NCI-H82 treated with DMSO at 0.1 percent for 48 hours (cell line): ENCODE measurements at regions not wholly inside any gene's neighbourhood (a gene's known extent, or its start where the extent isn't known, plus 50 kb on each side); places are given as distances from the start of the nearest gene placed in this dataset.

Experiments used
- DNase-seq: peaks from one replicate; lab custom pipeline; 2025; ENCODE audit not compliant: unreplicated experiment; lab: John Stamatoyannopoulos, UW

DNA sequence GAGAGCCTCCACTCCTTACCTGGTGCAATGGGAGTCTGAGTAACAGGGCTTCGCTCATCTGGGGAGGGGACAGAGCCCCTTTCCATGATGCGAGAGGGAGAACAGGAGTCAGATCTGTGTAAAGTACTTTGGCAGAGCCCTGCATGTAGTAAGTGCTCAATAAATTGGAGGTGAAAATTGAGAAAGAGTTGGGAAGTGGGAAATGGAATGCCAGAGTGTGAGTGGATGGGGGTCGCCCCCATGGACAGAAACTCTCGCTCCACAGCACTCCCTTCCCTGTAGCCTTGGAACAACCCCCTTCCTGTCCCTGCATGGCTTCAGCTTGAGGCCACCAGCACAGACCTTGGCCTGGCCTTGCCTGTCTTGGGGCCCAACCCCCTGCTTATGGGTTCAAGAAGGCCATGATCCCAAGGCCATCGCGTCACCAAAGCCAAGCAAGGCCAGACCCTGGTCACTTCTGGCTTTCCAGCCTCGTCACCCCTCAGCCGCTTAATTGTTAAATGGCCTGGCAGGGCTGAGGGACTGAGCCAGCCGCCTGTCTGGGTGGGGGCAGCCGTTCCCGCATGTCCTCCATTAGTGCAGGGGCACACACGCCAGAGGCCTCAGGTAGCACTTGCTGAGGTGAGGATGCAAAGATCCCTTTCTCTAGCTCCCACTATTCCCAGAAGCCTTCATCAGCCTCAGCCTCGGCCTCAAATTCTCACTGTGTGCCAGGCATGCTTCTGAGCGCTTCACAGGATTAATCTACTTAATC is 93.7 kb upstream of the PTPN1 start:
- no peak for DNase-seq

DNA sequence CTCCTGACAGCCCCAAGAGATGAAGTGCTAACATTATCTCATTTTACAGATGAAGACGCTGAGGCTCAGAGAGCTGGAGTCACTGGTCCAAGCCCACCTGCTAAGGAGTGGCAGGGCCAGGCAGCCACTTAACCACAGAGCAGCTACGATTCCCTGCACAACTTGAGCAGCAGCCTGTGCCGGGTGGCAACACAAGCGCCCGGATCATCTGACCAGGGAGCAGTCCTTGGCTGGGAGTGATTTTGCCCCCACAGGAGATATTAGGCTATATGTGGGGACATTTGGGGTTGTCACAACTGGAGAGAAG is 93.2 kb upstream of the PTPN1 start:
- DNase-seq, result peak; percentile 82

DNA sequence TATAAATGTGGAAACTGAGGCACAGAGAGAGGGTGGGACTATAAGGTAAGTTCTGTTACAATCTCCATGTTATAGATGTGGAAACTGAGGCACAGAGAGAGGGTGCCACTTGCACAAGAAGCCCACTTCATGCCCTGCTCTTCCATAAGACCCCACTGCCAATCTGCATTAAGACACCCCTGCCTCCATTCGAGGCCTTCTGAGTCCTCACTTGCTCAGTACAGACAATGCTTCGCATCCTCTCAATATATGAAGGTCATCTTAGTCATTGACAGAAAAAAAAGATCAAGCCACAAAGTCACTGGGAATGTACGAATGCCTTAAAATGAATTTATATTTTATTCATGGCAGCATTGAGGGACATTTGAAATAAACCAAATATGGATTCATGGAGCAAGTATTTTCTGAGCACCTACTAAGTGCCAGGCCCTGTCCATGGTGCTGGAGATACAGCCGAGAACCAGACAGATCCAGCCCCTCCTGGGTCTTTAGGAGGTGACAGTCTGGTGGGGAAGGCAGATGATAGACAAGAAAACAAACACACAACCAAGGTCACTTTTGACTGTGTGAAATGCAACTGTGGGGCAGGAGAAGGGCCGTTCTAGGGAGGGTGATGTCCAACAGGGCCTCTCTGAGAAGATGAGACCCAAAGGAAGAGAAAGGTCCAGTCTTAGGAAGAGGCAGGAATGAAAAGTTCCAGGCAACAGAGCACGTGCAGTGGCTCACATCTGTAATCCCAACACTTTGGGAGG is 92.5 kb upstream of the PTPN1 start:
- DNase-seq, result no peak

DNA sequence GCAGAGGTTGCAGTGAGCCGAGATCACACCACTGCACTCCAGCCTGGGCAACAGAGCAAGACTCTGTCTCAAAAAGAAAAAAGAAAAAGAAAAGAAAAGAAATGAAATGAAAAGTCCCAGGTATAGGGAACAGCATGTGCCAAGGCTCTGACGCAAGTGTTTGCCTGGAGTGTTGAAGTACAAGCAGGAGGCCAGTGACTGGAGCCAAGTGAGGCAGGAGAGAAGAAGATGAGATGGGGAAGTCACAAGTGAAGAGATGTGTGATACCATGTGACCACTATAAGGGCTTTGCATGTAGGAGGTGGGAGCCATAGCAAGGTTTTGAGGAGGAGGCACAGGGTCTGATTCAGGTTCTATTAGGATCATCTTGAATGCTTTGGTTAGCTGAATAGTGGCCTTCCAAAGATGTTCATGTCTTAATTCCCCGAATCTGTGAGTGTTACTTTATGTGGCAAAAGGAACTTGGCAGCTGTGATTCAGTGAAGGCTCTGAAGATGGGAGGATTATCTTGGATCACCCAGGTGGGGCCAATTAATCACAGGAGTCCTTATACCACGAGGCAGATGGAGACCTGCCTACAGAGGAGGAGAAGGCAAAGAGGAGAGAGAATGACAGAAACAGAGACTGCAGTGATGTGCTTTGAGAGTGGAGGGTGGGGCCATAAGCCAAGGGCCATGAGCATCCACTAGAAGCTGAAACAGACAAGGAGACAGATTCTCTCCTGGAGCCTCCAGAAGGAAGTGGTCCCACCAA is 91.1 kb upstream of the PTPN1 start:
- peak; percentile 56 for DNase-seq

DNA sequence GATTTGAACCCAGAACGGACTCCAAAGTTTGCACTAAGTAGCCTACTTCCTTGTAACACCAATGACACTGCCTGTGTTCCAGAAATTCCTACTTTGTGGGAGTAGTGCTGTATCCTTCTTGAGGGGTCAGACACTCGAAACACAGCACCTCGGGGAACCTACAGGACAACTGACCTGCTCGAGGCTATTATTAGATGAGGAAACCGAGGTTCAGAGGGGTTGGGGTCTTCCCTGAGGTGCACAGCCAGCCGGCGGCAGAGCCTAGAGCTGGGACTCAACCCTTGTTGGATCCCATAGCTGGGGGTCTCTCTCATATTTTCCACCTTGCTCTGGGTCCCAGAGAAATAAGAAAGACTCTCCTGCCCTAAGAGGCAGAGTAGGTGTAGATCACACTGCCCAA is 89.8 kb upstream of the PTPN1 start:
- no peak for DNase-seq

DNA sequence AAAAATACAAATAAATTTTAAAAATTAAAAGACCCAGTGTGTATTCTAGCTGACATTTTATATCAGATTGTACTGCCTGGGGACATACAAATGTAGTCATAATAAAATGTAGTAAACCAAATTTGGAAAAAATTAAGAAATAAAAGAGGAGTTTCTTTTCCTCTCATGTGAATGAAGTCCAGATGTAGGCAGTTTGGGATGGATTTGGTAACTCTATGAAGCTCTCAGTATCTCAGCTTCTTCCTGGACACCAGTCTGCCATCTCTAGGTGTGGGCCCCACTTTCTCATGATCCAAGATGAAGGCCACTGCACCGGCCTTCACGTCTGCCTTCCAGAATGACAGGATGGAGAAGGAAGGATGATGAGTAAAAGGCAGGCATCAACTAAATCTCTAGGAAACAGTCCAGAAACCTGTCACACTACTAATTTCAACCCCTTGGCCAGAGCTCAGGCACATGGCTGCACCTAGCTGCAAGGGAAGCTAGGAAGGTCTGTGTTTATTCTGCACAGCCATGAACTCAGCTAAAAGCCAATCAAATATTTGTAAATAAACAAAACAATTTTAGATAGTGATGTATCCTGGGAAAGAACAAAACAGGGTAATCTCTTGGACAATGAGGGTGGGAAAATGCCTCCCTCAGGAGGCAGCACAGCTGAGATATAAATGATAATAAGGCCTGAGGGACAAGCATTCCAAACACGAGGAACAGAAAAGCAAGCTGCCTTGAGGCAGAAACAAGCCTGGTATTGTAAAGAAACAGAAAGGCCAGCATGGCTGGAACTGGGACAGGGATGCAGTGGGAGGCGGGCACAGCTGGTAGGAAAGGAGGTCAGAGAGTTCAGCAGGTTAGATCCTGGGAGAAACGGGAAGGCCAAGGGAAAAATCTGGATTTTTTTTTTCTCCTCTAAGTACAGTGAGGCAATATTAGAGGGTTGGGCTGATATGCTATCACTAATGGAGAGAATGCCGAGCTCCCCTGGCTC is 88.5 kb upstream of the PTPN1 start:
- no peak for DNase-seq

DNA sequence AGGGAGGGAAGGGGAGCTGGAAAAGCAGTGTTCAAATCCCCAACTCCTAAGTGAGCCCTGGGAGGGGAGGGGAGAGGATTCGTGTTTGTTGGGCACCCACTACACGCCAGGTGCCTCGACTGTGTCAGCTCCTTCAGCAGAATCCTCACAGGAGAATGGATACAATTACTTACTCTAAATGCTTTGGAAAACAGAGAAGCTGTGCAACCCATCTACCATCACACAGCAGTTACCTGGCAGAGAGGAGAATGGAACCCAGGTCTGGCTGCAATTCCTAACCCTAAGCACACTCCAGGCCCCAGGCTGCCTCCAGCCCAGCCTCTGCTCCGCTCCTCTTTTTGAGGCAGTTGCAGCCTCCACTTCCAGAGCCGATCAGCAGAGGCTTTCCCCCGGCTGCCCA is 86.4 kb upstream of the PTPN1 start:
- no peak for DNase-seq

DNA sequence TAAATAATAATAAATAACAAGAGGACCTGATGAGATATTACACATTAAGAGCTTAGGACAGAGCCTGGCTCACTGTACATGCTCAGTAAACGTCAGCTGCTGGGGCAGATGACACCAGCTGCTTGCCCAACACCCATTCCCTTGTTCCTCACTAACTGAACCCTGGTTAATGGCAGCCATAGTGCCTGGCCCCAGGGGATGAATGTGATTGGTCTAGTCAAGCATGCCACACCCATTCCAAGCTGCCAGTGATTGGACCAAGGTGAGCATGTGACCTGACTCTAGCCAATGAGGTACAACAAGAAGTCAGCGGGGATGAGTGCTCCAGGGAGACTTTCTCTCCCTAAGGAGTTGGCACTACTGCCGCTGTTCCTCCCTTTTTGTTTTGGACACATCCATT is 85.1 kb upstream of the PTPN1 start:
- DNase-seq, result no peak

DNA sequence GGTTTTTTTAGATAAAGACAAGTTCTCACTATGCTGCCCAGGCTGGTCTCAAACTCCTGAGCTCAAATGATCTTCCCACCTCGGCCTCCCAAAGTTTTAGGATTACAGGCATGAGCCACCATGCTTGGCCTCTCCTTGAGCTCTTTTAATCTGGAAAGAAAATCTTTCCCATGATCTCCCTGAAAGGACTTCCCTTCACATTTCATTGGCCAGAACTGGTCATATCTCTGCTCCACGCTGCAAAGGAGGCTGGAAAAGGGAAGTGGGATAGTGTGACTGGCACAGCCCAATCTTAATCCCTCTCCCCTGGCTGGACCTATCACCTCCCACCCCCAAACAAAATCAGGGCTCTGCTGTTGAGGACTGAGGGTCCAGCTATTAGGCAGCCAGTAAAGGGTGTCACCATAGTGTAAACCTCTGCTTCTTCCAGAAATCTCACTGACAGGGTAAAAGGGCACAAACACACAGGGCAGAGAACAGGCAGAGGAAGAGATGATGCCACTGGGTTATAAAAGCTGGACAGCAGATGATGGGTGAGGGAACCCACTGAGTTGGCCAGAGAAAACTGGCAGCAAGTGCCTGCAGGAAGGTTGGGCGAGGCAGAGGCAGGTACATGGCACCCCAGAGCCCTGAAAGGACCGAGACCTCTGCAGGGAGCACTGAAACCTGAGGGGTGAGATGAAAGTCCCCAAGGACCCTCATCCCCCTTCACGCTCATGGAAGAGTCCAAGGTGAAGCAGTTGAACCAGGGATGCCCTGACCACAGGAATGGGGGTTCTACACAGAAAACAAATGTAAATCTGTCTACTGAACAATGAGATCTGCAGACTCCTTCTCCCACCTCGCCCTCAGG is 83.1 kb upstream of the PTPN1 start:
- no peak for DNase-seq

DNA sequence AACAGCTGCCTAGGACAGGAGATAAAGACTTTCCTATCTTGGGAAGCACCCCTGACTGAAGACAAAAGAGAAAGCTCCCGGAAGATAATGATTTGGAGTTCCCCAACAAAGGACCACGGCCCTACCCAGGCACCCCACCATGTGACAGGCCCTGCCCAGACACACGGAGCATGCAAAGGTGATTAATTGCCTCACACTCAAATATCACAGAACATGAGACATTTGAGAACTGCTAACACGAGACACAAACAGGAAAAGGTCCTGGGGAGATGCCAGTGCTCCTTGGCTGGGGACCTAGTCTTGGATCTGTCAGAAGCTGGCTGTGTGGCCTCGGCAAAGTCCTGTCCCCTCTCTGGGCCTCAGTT is 82.5 kb upstream of the PTPN1 start:
- no peak for DNase-seq

DNA sequence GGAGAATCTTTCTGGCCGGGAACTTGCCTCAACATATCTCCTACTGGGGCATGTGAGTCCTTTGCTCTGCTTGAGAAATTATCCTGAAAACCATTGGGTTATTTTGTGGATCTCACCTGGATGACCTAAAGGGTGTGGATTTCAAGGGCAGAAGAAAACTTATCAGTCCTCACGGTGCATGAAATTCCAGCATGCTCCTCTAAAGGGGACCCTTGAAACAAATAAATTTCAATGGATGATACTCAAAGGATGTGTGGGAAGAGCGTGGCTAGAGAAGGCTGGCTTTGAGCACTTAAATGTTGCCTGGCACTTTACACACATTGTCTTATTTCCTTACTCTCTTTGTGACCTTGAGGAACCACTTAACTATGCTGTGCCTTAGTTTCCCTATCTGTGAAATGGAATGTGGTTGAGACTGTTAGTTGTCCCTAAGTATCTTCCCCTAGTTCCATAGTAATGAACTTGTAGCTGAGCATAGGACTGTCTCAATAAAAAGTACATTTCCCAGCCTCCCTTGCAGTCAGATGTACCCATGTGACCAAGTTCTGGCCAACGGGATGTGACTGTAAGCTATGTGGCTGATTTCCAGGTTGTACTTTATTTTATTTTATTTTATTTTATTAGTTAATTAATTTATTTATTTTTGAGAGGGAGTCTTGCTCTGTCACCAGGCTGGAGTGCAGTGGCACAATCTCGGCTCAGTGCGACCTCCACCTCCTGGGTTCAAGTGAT is 81.9 kb upstream of the PTPN1 start:
- DNase-seq, result no peak

DNA sequence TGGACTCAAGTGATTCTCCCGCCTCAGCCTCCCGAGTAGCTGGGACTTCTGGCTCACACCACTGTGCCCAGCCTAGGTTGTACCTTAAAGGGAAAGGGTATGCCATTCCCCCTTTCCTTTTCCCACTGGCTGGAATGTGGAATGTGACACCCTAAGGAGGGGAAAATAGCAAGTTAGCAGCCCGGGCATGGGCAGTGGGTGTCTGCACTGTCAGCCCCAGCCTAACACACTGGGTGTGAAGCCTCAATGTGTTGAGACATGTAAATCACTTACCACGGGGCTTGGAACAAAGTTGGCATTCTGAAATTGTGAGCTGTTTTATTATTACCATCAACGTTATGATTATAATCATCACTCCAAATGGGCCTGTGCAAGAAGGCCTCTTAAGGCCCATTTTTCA is 80.8 kb upstream of the PTPN1 start:
- DNase-seq, result no peak

DNA sequence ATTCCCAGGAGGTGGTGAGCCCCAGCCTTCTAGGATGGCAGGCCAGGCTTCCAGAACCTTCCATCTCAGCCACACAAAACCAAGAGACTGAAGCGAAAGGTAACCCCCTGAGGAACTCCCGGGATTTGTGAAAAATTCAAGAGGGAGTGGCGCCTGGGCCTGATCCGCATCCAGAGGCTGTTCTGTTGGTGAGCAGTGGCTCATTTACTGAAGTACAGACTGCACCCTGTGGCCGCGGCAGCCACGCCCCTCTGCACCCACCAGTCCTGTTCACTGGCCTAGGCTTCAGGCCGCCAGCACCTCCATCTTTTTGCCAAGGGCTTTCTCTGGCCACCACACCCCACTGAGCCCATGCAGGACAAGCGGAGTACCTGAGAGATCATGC is 79.1 kb upstream of the PTPN1 start:
- no peak for DNase-seq

DNA sequence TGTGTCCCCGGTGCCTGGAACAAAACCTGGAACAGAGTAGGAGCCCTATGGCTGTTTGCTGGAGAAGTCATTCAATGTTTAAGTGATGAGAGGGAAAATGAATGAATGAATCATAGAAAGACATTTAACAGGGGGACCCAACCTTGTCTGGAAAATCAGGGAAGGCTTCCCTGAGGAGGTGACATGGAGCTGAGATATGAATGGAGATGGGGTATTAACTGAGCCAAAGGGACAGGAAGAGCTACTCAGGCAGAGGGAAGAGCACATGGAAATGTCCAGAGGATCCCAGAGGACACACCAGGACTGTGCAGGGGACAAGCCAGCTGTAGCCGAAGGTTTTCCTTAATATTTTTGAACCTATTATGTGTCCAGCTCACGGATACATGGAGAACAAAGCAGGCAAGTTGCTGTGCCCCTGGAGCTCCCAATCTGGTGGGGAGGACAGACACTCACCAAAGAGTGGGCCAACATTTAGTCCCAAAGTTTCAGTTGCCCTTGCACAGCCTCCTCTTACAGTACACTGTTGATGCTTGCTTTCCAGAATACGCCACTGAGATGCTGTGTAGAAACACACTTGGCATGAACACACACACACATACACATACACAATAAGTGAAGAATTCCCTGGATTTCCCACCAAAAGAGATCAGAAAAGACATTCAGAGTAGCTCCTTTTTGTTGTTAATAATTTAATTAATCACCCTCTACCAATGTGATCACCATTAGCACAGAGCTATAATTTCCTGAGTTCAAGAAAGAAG is 77.0 kb upstream of the PTPN1 start:
- DNase-seq, result no peak

DNA sequence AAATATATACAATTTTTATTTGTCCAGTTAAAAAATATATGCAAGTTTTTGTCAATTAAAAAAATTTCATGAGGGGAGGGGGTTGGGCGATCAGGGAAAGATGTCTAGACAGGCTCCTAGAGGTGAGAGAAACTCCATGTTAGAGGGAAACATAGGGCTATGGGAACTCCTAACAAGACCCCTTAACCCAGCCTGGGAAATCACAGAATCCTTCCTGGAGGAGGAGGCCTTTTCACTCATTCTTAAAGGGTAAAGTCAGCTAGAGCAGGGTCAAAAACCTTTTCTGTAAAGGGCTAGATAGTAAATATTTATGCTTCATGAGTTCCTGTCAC is 75.9 kb upstream of the PTPN1 start:
- no peak for DNase-seq

DNA sequence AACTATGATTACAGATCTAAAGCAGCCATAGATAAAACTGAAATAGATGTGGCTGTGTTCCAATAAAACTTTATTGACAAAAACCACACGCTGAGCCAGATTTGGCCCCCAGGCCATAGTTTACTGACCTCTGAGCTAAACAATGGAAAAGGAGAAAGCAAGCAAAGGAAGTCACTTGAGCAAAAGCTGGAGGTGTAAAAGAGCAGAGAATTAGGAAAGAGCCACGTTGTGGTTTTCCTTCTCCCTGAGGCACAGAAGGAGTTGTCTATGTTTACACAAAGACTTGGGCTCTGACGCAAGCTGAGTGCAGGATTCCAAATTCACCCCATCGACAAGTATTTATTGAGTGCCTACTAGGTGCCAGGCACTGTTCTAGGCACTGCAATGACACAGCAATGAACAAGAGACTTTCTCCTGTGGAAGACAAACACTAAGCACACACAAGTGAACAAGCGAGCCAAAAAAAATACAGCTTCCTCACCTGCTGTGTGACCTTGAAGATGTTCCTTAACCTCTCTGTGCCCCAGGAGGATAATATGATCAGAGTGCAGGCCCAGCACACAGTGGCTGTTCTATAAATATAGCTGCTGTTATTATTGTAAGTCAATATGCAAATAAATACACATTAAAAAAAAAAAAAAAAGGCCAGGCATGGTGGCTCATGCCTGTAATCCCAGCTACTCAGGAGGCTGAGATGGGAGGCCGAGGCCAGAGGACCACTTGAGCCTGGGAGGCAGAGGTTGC is 75.4 kb upstream of the PTPN1 start:
- DNase-seq, result no peak

DNA sequence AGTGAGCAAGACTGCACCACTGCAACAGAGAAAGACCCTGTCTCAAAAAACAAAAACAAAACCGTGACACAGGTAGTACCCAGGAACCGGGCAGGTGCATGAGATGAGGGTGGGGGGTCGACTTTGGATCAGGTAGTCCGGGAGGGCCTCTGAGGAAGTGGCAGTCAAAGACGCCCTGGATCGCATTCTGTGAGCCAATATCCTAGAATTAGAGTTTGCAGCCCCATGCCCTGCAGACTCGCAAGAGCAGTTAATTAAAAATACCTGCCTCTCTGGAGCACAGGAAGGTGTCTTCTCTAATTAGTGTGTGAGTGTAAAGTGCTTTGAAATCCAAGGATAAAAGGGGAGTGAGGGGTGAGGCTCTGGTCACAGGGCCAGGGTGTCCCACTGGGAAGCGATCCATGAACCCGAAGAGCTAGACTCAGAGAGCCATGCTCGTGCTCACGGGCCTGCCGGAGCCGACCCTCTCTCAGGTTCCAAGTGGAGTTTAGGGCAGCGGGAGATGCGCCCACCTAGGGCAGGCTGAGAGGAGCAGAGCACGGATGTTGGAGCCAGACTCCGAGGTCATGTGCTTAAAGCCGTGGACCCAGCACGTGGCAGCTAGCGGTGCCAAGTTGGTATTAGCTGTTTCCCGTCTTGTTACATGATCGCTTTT is 74.7 kb upstream of the PTPN1 start:
- no peak for DNase-seq
